D341Med (cell line): ENCODE measurements at regions not wholly inside any gene's neighbourhood (a gene's known extent, or its start where the extent isn't known, plus 50 kb on each side); places are given as distances from the start of the nearest gene placed in this dataset.
A peak's percentile ranks its signal among the peaks of the same experiment; 100 is the strongest.
"Not testable (repeated sequence)": the region's sequence is repeated elsewhere in the genome, so short reads cannot be mapped to it uniquely, and the experiment has no call there.

Source experiments
- DNase-seq: peaks from one replicate; pipeline ENCODE4 v3.0.0; 2012; ENCODE audit warnings: low spot score

DNA sequence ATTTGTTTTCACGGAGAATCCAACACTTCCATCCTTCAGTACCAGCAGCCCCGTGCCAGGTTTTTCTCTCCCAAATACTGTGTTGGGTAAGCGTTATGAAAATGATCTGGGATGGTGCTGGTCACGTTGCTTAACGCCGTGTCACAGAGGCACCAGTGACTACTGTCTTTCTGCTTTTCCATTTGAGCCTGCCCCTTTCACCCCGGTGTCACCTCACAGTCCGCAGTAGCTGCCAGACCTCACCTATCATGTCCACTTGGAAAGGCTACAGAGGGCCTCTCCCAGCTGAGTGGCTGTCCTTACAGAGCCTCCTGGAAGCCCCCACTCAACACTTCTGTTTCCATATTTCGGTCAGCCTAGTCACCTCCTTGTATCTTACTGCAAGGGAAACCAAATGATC lies 176.5 kb upstream of the ARID1B start:
- no peak for DNase-seq

DNA sequence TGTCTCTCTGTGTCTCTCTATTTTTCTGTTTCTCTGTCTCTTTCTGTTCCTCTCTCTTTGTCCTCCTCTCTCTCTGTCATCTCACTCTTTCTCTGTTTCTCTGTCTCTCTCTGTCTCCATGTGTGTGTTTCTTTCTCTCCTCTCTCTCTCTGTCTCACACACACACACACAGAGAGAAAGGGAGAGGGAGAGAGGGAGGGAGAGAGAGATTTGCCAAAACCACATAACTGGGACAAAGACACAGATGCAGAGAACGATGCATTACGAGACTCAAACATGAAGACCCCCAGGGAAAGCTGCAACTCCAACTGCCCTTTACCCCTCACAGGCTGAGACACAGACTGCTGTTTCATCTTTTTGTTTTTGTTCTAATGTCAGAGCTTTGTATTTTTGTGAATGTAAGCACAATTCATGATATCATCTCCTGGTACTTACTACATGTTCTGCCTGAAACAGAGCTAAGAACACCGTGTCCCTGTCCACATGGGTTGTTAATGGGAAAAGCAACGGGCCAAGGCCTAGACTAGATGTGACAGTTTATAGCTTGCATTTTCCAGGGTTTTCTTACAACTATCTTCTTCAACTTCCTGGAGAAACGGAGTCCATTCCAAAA lies 177.1 kb upstream of the ARID1B start:
- DNase-seq: no peak

DNA sequence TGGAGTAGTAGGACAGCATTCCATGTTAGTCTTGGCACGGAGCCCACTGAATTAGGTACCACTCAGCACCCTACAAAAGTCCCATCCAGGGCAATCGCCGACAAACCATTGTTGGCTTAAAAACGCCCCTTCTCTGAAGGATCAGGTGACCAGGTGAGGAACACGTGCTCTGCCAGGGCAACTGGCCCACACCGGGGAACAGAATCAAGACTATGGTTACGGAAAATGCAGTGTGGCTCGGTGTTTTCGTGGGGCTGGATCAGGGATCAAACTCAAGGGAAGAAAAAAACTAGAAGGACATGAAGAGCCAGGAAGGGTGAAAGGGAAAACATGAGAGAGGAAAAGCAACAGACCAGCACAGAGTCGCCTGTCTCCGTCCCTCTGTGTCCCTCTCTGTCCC lies 177.8 kb upstream of the ARID1B start:
- DNase-seq: no peak

DNA sequence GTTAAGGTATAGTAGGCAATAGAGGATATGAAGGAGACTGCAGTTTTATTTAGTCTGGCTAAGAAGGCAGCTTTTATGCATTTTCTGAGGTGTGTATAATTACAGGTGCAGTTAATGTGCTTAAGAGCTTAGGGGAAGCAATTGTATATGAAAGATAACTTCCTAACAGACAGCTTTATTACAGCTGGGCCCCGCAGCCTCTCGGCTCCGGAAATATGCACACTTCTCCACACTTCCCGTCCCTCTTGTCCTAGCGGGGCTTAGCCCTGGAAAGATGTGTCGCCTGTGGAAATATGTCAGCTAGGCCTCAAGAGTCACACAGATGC lies 178.4 kb upstream of the ARID1B start:
- DNase-seq: no peak

DNA sequence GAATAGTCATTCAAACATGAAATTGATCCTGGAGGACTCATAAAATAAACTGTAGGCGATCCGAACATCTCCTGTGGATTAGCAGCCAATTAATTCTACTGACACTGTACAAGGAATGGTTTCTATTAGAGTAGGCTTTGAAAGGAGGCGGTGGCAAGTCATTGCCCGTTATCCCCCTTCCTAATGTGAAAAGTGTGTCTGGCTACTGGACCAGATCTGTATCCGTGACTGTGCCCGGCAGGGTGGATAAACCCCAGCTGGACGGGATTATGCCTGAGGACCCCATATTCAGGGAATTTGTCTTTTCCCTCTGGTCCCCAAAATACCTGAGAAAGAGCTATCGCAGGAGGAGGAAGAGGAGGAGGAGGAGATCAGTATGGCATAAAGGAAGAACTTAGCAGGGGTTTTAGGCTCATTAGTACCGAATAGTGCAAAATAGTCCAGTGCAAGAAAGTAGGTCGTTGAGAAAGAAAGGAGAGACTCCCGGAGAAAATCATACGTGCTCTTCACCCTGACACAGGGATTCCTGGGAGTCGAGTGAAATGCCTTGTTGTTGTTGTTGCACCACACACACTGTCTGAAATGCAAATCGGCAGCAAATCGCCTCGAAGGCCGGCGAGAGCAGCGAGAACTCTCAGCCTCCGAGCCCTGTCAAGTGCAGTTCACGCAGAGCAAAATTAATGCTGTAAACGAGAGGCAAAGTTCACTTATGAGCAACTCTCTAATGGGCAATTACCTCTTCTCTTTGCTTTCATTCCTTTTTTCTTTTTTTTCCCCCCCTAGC lies 178.9 kb upstream of the ARID1B start:
- no peak for DNase-seq

DNA sequence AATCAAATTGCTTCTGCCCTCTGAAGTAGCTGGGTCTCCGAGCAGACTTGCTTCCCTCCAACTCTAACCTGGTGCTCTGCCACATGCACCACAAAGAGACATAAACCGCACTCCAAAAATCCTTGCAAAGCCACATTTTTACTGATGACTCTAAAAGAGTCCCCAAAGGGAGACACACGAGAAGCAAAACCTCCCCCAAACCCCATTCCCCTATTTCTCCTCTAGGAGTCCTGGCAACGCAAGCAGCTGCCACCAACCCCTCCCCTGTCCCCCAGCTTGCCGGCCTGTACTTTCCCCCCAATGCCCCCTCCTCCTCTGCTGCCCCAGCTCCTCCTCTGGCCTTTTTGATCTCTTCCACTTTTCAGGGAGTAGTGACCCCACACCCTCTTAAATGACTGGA lies 180.1 kb upstream of the ARID1B start:
- DNase-seq: no peak

DNA sequence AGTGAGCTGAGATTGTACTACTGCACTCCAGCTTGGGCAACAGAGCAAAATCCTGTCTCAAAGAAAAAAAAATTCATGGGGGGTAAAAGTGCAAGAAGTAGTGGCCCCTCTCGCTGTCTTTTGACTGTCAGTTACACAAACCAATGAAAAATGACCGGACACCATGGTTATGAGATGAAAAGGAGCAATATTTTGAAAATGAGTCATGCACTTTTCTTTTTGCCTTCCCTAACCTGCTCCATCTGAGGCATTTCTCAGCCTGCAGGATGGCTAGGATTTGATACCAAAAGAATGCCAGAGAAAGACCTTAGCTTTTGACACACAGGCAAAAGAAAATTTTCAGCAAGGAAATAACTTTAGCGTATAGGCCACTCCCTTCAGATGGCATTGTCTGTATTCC lies 181.7 kb upstream of the ARID1B start:
- no peak for DNase-seq

DNA sequence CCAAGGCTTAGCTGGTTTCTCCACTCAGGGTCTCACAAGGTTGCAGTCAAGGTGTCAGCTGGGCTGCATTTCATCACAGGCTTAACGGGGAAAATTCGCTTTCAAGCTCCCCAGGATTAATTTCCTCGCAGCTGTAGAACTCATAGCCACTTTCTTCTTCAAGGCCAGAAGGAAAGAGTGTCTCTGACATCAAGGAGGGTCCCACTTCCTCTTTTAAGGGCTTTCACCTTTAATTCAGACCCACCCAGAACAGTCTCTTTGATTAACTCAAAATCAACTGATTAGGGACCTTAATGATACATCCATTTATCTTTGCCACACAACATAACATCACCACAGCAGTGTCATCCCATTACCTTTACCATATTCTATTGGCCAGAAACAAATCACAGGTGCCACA lies 183.3 kb upstream of the ARID1B start:
- no peak for DNase-seq

DNA sequence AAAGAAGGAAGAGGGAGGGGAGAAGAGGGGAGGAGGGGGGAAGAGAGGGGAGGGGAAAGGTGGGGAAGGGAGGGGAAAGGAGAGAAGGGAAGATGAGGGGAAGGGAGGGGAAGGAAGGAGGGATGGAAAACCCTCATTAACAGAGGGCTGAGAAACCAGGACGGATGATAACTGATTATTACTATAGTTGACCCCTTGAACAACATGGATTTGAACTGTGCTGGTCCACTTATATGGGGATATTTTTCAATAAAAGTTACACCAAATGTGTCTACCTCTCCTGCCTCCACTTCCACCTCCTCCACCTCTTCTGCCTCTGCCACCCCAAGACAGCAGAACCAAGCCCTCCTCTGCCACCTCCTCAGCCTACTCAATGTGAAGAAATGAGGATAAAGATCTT lies 184.1 kb upstream of the ARID1B start:
- DNase-seq: no peak

DNA sequence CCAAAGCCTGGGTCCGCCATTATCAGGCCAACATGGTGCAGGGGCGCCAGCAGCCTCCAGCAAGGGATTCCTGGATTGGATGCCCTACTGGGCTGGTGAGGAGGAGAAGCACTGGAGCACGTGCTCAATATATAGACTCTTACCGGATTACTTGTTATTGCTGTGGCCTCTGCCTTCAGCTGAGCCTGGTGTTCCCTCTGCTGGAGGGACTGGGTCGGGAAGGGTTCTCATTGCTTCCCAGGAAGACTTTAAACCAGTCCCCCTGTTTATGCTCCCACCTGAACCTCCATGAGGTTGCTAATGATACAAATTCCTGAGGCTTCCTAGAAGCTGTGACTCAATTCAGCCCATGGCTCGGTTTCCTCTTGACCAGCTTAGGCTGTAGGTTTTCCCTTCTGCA lies 186.7 kb upstream of the ARID1B start:
- DNase-seq: no peak

DNA sequence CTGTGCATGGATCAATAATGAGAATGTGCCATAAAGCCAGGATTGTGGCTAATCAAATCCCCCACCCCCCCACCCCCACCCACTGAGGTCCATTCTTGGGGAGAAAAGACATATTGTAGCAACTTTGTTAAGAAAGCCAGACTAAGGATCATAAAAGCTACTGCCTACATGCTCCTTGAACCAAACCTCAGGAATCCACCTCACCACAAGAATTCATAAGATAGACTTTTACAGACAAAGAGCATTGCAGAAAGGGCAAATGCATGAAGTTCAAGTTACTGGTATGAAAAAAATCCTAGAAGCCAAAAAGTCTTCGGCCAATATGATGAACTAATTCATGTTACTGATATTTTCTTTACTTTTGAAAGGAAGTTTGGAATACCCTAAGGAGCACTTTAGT lies 187.9 kb upstream of the ARID1B start:
- no peak for DNase-seq

DNA sequence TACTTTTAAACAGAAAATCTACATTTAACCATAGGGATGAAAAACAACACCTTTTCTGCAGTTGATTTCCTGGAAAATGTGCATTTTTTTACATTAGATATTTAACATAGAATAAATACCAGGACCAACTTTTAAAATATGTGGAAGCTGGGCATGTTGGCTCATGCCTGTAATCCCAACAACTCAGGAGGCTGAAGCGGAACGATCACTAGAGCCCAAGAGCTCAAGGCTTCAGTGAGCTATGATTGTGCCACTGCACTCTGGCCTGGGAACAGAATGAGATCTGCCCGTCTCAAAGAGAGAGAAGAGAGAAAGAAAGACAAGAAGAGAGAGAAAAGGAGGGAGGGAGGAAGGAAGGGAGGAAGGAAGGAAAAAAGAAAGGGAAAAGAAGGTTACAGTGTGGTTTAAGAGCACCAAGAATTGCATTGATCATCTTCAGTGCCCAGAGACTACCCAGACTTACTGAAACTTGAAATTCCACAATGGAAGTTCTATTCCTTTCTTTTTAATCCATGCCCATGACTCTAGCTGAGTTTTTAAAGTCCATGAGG lies 189.4 kb upstream of the ARID1B start:
- no peak for DNase-seq

DNA sequence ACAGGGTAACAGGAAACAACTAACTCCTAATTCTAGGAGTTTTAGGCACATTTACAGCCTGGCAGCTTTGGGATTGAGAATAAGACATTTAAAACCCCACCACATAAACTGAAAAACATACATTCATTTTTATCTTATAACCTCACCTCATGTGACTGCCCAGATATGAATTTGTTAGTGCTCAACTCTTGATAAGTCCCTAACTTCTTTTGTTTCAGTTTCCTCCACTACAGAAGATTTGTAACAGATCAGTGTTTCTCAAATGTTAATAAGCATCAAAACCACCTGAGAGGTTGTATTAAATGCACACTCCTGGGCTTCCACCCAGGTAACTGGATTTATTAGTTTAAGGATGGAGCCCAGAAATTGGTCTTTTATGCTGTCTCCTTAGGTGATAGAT lies 190.1 kb upstream of the ARID1B start:
- no peak for DNase-seq

DNA sequence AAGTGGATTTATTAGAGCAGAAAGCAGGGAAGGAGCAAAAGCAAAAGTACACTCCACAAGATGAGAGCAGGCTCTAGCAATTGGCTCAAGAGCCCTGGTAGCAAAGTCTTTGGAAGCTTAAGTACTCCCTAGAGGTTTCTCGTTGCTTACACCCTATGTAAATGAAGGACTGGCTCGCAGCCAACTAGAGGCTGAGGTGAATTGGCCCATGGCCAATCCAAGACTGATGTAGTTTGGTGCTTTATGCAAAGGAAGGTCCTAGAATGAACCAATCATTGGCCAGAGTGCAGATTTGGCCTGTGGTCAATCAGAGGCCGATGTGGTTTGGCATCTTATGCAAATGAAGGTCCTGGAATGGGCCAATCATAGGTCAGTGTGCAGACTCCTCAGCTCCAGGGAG lies 191.3 kb upstream of the ARID1B start:
- no peak for DNase-seq

DNA sequence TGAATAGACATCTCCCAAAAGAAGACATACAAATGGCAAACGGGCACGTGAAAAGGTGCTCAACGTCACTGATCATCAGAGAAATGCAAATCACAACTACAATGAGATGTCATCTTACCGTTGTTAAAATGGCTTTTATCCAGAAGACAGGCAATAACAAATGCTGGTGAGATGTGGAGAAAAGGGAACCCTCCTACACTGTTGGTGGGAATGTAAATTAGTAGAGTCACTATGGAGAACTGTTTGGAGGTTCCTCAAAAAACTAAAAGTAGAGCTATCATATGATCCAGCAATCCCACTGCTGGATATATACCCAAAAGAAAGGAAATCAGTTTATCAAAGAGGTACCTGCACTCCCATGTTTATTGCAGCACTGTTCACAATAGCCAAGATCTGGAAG lies 193.1 kb upstream of the ARID1B start:
- DNase-seq: not testable (repeated sequence)

DNA sequence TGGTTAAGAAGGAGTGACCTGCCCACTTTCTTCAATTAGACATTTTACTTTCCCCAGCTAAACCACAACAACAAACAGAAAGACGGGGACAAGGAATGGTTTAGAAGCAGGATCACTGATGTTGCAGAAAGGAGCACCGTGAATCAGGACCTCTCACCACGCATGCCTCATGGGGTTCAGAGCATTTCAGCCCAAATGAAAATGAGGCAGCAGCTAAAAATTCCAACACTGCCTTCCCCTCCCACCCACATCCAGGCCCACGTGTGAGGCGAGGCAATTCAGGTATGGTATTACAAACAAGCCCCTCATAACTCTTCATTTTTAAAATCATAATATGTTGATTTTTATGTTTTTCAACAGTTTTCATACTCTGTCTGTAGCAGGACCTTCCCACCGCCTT lies 194.1 kb upstream of the ARID1B start:
- no peak for DNase-seq

DNA sequence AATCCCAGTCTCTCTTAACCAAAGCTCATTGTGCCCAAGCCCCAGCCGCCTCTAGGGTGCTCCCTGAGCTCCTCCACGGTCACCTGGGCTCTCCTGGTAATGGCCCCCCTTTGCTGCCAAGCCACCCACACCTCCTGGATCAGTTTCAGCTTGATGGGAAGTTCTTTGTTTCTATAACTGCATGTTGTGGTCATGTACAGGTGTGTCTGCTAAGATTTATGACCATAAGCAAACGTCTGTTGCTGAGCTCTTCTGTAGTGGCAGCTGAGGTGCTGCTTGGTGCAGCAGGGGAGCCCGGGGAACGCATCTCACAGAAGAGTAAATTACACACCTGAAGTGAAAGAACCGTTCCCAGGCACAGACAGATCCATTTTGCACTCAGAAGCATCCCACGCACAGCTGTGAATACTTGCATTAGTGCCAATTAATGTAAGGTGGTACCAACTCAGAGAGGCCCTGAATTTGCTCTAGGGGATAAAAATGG lies 194.6 kb upstream of the ARID1B start:
- no peak for DNase-seq

DNA sequence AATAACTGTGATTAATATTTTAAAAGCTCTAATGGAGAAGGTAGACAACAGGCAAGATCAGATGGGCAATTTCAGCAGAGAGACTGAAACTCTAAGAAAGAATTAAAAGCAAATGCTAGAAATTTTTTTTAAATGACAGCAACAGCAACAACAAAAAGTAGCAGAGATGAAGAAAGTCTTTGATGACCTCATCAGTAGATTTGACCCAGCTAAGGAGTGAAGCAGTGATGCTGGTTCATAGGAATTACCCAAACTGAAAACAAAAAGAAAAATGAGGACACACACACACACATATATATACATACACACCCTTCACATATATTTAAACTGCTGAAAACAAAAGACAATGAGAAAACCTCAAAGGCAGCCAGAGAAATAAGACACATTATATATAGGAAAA lies 197.6 kb upstream of the ARID1B start:
- DNase-seq: no peak

DNA sequence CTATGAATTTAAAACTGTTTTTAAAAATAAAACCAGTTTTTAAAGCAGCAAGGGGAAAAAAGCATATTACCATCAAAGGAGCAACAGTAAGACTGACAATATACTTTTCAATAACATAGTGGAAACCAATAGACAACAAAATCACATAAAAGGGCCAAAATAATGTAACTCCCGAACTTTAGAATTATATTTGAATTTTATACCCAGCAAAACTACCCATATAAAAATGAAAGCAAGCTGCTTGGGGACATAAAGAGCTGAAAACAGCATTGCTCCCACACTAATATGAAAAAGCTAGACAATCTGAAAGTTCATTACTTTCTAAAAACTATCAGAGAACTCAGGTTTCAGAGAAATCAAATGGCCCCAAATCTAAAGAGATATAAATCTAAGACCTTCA lies 199.4 kb upstream of the ARID1B start:
- no peak for DNase-seq

DNA sequence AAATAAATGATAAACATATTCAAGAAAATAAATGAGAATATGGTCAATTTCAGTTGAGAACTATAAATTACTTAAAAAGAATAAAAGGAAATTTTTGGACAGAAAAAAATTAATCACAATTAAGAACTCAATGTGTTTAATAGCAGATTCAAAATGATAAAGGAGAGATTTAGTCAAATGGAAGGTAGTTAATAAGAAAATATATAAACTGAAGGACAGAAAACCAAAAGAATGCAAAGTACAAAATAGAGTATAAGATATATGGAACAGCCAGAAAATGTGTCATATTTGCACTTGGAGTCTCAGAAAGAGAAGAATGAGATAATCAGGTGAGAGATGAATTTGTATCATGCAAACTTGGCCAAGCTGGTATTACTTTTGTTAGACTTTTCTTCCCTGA lies 201.8 kb upstream of the ARID1B start:
- DNase-seq: no peak

DNA sequence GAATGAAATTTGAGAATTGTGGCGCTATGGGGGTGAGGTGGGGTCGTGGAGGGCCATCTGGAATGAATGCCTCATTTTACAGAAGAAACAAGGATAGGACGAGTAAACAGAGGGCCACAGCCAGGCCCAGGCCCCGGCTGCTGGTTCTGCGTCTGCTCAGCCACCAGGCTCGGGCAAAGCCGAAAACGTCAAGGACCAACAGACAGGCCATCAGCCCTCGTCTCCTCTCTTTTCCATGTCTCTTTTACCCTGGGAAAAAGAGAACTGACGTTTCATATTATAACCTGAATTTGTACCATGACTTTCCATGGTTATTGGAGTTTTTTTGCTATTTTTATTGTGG lies 212.4 kb upstream of the ARID1B start:
- peak; percentile 47 for DNase-seq

DNA sequence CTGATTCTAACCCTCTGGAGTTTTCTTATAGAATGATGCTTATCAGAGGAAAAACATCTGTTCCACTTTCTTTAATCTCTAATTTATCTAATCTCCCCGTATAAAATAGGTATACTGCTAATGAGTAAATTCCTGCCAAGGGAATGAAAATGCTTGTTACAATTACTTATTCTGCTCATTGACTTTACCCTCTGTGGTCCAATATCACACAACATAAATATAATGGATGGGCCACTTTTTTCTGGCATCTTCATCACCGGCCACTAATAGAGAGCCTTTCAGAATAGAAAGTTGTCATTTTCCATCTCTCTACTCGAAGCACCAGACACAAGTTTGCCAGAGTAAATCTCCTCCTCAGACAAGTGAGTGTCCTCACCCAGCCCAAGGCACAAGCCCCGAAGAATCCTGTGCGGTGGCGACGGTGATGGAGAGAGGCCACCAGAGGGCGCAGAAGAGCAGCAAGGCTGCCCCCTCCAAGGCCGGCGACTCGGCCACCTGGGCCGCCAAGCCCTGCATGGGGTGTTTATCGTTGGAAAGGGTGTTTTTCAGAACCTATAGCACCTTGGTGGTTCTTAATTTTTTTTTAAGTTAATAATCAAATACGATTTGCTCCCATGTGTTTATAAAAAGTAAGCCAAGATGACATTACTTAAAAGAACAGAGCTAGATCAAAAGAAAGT lies 212.9 kb upstream of the ARID1B start:
- DNase-seq: peak; percentile 91

DNA sequence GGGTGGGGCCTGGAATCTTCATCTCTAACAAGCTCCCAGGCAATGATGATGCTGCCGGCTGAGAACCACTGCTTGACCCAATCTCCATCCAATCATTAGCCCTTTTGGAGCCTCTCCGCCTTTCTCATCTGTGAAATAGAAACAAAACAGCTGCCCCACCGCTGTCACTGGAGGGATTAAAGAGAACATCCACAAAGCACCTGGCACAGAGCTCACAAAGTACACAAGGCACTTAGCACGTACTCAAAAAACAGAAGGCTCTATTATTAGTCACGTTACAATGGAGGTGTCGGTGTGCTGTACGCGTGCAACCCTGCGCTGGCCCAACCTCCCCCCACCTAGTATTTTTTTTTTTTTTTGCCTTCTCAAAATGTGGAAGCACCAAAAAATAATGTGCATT lies 213.5 kb upstream of the ARID1B start:
- peak; percentile 69 for DNase-seq
